Suprapubic skin (tissue), 4 donors: ENCODE measurements at regions not wholly inside any gene's neighbourhood (a gene's known extent, or its start where the extent isn't known, plus 50 kb on each side); places are given as distances from the start of the nearest gene placed in this dataset.

Experiments
- DNase-seq, 2 donors: peaks; one replicate each; pipeline ENCODE4 v3.0.0-alpha.2; 2019; ENCODE audit warnings: low spot score in 2 of 2
- H3K27ac ChIP-seq: fragments of 200-600 bp; sonication (generic); one replicate; pipeline ENCODE4 v1.5.1; 2019
- H3K27me3 ChIP-seq: fragments of 200-600 bp; sonication (generic); one replicate; pipeline ENCODE4 v1.5.1; 2019
- H3K36me3 ChIP-seq: fragments of 200-600 bp; sonication (generic); one replicate; pipeline ENCODE4 v1.5.1; 2019
- H3K4me1 ChIP-seq: fragments of 200-600 bp; sonication (generic); one replicate; pipeline ENCODE4 v1.5.1; 2019
- H3K4me3 ChIP-seq: fragments of 200-600 bp; sonication (generic); one replicate; pipeline ENCODE4 v1.5.1; 2019; ENCODE audit warnings: mild to moderate bottlenecking
- H3K9me3 ChIP-seq: fragments of 200-600 bp; sonication (generic); one replicate; pipeline ENCODE4 v1.5.1; 2019
- EP300 ChIP-seq: sonication (generic); formaldehyde crosslinking; IDR thresholded peaks from one replicate; pipeline ENCODE4 v1.6.1; 2017; ENCODE audit warnings: antibody characterized with exemption
- POLR2A ChIP-seq, 2 donors: fragments of 450-650 bp; IDR thresholded peaks; one replicate each; pipeline ENCODE4 v1.6.1; 2017; ENCODE audit warnings: antibody characterized with exemption in 2 of 2, mild to moderate bottlenecking in 2 of 2, moderate library complexity in 2 of 2
- POLR2AphosphoS5 ChIP-seq, 3 donors: sonication (generic); formaldehyde crosslinking; IDR thresholded peaks; one replicate each; pipeline ENCODE4 v1.6.1; 2017; ENCODE audit warnings: antibody characterized with exemption in 3 of 3
- WGBS: methylation state at CpG from one replicate; pipeline ENCODE4 v1.1.5; 2018; 5-methylcytosine and 5-hydroxymethylcytosine counted together
- TF ChIP-seq, protein P1 (sequence below), 2 donors: fragments of 200-600 bp in 1 of 2; fragments of 450-650 bp in 1 of 2; sonication (generic) in 1 of 2; IDR thresholded peaks; one replicate each; pipeline ENCODE4 v1.5.1; 2016 to 2019; ENCODE audit warnings: antibody characterized with exemption in 2 of 2, mild to moderate bottlenecking in 1 of 2, moderate library complexity in 1 of 2

GRCh38 chr3:10601857-10602230 is 96.5 kb upstream of the ATP2B2 start:
- no peak overlapping the region for H3K27ac ChIP-seq
- H3K27me3 ChIP-seq, result peaks cover 9% of the 10 kb centered on the region
- H3K4me3 ChIP-seq, result no peak overlapping the region
- WGBS, result 46% methylated on average over 5 of the region's 5 CpGs
- TF ChIP-seq, protein P1, sequence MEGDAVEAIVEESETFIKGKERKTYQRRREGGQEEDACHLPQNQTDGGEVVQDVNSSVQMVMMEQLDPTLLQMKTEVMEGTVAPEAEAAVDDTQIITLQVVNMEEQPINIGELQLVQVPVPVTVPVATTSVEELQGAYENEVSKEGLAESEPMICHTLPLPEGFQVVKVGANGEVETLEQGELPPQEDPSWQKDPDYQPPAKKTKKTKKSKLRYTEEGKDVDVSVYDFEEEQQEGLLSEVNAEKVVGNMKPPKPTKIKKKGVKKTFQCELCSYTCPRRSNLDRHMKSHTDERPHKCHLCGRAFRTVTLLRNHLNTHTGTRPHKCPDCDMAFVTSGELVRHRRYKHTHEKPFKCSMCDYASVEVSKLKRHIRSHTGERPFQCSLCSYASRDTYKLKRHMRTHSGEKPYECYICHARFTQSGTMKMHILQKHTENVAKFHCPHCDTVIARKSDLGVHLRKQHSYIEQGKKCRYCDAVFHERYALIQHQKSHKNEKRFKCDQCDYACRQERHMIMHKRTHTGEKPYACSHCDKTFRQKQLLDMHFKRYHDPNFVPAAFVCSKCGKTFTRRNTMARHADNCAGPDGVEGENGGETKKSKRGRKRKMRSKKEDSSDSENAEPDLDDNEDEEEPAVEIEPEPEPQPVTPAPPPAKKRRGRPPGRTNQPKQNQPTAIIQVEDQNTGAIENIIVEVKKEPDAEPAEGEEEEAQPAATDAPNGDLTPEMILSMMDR (IDR thresholded peaks at IDR 0.05), result no peak
- TF ChIP-seq POLR2AphosphoS5 (IDR thresholded peaks at IDR 0.05) (no peak), POLR2A (IDR thresholded peaks at IDR 0.05) (no peak), EP300 (no peak)
- no peaks in the 10 kb centered on the region for H3K4me1 ChIP-seq
- DNase-seq, result no peak
- no peaks in the 10 kb centered on the region for H3K9me3 ChIP-seq
- H3K36me3 ChIP-seq, result no peaks in the 10 kb centered on the region

DNA sequence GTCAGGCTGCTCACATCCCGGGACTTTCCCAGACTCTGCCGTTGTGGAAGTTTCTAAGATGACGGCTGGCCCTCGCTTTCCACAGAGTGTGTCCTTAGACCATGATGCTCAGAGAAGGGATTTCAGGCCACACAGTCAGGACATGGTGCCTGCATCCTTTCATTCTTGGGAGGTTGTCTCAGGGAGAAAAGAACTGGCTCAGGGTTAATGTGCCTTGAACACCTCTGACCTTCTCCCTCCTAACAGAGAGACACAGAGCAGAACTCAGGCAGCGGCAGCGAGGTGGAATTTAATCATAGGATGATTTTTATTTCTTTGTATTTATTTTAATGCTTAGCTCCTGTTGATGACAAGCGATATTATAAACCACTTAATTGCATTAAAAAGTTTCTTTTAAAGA is 96.9 kb upstream of the ATP2B2 start:
- WGBS, result 77% methylated on average over 7 of the region's 7 CpGs
- no peak overlapping the region for H3K4me3 ChIP-seq
- no peak for DNase-seq
- H3K4me1 ChIP-seq, result no peaks in the 10 kb centered on the region
- no peak overlapping the region for H3K27ac ChIP-seq
- H3K9me3 ChIP-seq, result no peaks in the 10 kb centered on the region
- H3K27me3 ChIP-seq, result peaks cover 9% of the 10 kb centered on the region
- no peak for TF ChIP-seq EP300
- TF ChIP-seq, protein P1 (IDR thresholded peaks at IDR 0.05), result no peak
- no peak for TF ChIP-seq POLR2A (IDR thresholded peaks at IDR 0.05)
- no peak for TF ChIP-seq POLR2AphosphoS5 (IDR thresholded peaks at IDR 0.05)
- no peaks in the 10 kb centered on the region for H3K36me3 ChIP-seq

DNA sequence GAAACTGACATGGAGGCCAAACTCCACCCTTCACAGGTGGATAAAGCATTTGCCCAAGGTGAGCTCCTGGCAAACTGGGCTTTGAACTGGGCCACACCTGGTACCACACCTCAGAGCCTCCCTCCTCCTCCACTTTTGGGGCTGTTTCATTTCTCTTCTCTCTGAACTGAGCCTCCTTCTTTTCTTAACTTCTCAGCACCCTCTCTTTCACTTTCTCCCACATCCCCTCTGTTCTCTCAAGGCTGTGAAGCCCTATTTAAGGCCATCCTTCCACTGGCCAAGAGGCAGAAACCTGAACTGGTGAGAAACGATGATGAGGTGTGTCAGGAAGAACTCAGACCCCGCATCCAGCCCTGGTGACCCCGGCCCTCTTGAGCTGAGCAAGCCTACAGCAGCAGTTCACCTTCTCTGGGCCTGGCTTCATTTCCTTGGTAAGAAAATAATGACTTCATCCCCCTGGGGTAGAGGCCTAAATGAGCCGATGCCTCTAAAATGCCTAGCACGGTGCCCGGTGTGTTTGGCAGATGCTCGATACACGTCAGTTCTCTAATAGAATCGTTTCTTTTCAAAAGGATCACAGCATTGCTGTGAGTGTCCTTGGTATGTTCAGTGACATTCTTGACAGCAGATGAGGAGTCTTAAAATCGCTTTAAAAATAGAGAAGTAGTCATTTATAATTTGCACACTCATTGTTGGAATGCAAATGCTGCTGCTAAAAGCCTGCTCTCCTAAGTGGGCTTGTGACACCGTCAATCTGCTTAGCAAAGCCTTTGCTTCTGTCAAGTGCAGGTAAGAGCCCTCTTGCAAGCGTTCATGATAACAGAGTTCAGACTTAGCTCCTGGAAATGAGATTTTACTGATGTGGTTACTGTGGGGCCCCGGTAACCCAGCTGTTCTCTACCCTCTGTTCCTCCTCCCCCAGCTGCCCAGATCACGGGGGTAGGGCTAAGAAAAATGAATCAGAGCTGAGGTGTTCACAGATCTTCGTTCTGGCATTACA is 97.7 kb upstream of the ATP2B2 start:
- WGBS, result 70% methylated on average over 15 of the region's 15 CpGs
- H3K4me1 ChIP-seq, result no peaks in the 10 kb centered on the region
- H3K36me3 ChIP-seq, result no peaks in the 10 kb centered on the region
- no peaks in the 10 kb centered on the region for H3K9me3 ChIP-seq
- peaks cover 9% of the 10 kb centered on the region for H3K27me3 ChIP-seq
- DNase-seq, result no peak
- no peak overlapping the region for H3K4me3 ChIP-seq
- no peak overlapping the region for H3K27ac ChIP-seq
- no peak for TF ChIP-seq EP300
- TF ChIP-seq POLR2A (IDR thresholded peaks at IDR 0.05), result no peak
- TF ChIP-seq, protein P1 (IDR thresholded peaks at IDR 0.05), result no peak
- no peak for TF ChIP-seq POLR2AphosphoS5 (IDR thresholded peaks at IDR 0.05)

DNA sequence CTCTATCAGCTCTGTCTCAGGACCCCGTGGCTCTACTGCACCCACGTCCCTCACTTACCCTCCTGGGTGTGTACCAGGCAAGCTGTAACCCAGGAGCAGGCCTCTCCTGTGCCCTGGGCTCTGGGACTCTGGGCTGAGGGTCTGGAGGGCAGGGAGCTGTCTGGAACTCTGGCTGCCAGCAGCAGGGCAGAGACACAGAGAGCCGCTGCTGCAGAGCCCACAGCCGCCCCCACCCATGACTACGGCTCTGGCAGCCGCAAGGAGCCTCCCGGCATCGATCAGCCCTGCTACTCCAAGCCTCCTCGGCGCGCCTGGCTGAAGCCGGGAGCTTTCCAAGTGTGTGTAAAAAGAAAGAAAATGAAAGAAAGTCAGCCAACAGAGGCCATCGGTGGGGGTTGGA is 103.7 kb upstream of the ATP2B2 start:
- H3K27ac ChIP-seq, result no peak overlapping the region
- H3K4me1 ChIP-seq, result no peaks in the 10 kb centered on the region
- no peaks in the 10 kb centered on the region for H3K36me3 ChIP-seq
- H3K27me3 ChIP-seq, result peaks cover 35% of the 10 kb centered on the region
- TF ChIP-seq EP300 (no peak), POLR2A (IDR thresholded peaks at IDR 0.05) (no peak), POLR2AphosphoS5 (IDR thresholded peaks at IDR 0.05) (no peak)
- TF ChIP-seq, protein P1 (IDR thresholded peaks at IDR 0.05), result no peak
- 30% methylated on average over 10 of the region's 13 CpGs for WGBS
- no peak for DNase-seq
- H3K4me3 ChIP-seq, result no peak overlapping the region
- H3K9me3 ChIP-seq, result peaks cover 4% of the 10 kb centered on the region

GRCh38 chr3:10614168-10614567 is 108.8 kb upstream of the ATP2B2 start:
- H3K9me3 ChIP-seq, result peaks cover 4% of the 10 kb centered on the region
- TF ChIP-seq, protein P1 (IDR thresholded peaks at IDR 0.05), result no peak
- no peak for TF ChIP-seq POLR2AphosphoS5 (IDR thresholded peaks at IDR 0.05)
- TF ChIP-seq EP300, result no peak
- no peak for TF ChIP-seq POLR2A (IDR thresholded peaks at IDR 0.05)
- no peak overlapping the region for H3K4me3 ChIP-seq
- peaks cover 34% of the 10 kb centered on the region for H3K27me3 ChIP-seq
- H3K36me3 ChIP-seq, result no peaks in the 10 kb centered on the region
- no peak overlapping the region for H3K27ac ChIP-seq
- H3K4me1 ChIP-seq, result no peaks in the 10 kb centered on the region
- no peak for DNase-seq
- 62% methylated on average over 7 of the region's 7 CpGs for WGBS
